ENCODE measurements at regions not wholly inside any gene's neighbourhood (a gene's known extent, or its start where the extent isn't known, plus 50 kb on each side); places are given as distances from the start of the nearest gene placed in this dataset.

DNA sequence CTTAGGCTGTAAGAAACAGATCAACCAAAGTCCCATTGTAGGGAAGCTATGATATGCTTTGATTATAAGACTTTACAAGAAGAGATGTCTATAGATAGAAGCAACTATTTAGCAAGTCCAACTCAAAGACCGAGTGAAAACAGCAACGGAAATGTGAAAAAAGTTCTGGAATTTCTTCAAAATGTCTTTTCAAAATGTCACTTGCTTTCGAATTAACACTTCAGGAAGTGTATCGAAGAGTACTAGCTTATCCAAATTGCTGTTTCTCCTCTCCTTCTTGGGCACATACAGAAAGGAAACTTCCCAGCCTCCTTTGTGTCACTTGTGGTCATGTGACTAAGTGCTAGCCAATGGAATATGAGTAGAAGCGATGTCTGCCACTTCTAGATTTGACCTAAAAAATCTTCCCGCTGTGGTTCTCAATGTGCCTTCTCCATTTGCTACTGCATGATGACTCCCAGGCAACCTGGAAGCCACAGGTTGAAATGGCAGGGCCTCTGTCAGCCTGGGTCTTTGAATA, 89.9 kb downstream of the TSEN15 start:
- no peak for DNase-seq

DNA sequence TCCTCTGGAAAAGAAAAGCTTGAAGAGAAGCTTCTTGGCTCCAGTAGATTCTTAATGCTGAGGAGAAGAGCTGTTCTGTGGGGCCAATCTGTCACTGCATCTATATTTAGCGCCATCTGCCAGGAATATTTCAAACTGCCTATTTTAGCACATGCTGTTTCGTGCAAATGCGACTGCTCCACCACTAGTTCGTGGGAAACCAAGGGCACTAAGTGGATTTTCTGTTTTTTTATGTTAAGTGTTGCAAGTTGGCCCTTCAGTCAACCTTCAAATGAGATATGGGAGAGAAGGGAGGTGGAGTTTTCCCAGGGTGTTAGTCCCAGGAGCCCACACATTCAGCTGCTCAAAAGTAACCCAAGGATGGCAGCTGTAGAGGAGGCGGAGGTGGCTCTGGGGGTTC, 91.9 kb downstream of the TSEN15 start:
- no peak for DNase-seq

DNA sequence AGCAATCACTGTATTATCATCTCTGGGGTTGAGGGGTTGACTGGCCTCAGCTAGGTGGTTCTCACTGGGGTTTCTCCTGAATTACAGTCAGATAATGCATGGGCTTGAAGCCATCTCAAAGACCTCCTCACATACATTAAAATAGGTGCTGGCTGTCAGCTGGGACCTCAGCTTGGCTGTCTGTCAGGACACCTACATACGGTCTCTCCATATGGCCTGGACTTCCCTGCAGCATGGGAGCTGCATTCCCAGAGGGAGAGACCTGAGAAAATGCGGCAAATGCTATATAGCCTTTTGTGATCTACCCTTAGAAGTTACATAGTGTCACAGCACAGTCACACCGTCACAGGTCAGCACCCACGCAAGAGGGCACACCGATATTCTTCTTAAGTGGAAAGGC, 93.6 kb downstream of the TSEN15 start:
- no peak for DNase-seq

- DNase-seq: no peak
Observed at GRCh38 chr1:184146202-184146601, 94.7 kb downstream of the TSEN15 start.

- DNase-seq: no peak
Observed at GRCh38 chr1:184150776-184151531, 99.4 kb downstream of the TSEN15 start.

DNA sequence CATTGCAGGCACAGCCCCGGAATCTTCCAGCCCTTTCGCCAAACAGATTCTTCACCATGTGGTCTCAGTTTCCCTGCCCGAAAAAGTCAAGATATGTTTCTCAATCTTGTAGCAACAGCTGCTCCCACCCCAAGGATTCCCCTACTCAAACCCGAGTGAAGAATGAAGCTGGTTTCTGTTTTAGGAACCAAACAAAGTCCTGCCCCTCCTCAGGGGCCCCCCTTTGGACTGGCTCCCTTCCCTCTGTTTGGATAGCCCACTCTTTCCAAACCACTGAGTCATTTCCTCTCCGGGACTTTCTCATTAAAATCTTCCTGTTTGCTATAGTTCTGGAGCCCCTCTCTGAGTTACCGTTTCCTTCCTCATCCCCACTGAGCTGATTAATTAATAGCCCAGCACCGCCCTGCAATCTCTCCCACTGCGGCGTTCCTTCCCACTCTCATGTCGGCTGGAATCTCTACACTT, 100.9 kb downstream of the TSEN15 start:
- no peak for DNase-seq

DNA sequence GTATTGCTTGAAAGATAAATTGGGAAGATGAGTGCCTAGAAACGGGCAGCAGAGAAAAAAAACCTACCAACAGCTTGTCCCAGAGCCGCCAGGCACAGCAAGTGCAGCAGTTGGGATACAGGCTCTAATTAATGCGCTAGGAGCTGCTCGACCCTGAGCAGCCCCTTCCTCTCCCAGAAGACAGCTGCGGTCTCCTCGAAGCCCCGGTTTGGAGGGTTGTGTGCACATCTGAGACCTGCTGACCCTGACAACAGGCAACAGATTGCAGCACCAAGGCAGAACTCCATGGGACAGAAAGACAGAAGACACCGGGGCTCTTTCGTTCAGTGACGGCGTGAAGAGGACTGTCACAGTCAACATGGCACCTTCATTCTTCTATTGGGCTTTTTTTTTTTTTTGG, 101.4 kb downstream of the TSEN15 start:
- DNase-seq: no peak

GRCh38 chr1:184153731-184154130, 102.2 kb downstream of the TSEN15 start:
- no peak for DNase-seq

- no peak for DNase-seq
Observed at GRCh38 chr1:184156521-184157393, 105.2 kb downstream of the TSEN15 start.

DNA sequence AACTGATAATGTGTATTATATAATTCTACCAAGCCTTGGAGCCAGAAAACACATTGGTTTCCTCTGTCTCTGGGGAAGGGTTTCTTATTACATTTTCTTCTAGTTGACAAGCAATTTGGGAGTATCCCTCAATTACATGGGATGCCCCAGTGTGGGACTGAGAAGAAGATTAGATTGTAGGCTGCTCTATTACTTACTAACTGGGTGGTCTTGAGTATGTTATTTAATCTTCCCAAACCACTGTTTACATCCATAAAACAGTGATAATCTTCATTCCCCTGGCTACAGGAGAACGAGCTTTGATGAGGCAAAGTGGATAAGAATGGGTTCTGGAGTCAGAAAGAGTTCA, 105.8 kb downstream of the TSEN15 start:
- no peak for DNase-seq

DNA sequence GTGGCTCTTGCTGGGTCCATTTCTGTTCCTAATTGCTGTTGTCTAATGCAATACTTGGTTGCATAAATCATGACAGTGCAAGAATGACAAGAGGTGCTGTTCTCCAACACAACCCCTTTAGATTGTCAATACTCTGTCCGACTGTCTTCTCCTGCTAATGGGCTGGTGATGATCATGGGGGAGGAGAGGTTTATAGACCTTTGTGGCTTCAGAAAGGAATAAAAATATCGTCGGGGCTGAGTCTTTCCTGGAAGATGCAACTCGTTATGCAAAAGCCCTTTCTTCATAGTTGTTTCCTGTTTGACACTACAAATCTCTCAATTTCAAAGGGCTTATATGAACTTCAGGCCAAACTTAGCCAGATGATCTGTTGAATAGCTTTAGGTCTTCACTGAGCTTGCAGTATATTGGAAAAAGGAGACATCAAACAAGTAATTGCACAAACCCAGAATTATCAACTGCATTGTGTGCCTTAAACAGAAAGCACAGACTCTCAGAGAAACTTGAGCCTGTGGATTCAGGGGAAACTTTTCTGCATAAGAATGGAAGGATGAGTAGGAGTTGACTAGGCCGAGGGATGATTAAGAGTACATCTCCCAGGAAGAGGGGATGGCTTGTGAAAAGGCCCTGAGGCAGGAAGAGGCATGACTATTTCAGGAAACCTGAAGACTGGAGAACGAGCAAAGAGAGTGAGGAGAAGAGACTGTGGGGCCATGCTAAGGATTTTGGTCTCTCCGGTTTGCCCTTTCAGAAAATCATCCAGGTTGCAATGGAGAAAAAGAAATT, 107.6 kb downstream of the TSEN15 start:
- no peak for DNase-seq

GRCh38 chr1:184160236-184160635, 108.7 kb downstream of the TSEN15 start:
- no peak for DNase-seq

DNA sequence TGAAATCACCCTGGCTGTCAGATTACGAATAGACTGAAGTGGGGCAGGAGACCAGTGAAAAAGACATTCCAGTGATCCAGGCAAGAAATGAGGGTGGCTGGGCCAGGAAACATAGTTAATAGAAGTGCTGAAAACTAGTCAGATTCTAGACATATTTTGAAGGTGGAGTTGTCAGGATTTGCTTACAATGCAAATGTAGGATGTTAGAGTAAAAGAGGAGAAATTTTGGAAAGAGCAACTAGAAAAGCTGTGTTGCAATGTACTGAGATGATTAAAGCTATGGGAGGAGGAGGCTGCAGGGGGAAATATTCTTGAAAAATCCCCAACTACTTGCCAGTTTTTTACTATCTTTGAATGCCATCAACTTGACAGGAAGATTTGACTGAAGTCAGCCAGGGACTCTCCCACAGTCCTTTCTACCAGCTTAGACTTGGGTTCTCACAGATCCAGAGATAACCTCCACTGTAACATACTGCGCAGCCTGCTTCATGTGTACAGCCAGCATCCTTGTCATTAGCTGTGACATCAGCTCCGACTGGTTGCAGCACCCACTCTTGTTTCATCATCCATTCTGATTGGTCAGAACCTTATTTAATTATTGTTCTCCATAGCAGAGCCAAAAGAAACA, 109.7 kb downstream of the TSEN15 start:
- DNase-seq: no peak

DNA sequence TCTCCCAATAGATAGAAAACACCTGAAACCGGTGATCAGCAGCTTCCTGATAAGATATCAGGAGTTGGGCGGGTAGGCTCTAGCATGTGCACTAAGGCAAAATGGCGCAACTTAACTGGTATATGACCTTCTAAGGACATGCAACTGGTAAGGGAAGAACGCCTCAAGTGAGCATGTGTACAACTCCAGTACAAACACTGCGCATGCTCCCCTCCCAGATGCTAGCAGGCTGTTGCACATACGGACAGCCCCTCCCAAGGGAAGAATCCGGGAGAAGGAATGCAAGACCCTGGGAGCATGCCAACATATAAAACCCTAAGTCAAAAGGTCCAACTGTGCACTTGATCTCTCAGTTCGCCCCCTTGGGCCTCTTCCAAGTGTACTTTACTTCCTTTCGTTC, 110.8 kb downstream of the TSEN15 start:
- DNase-seq: no peak

- DNase-seq: no peak
Observed at GRCh38 chr1:184163674-184164465, 112.3 kb downstream of the TSEN15 start.

GRCh38 chr1:184164536-184164935, 113.0 kb downstream of the TSEN15 start:
- no peak for DNase-seq

- no peak for DNase-seq
Observed at GRCh38 chr1:184166485-184166884, 115.0 kb downstream of the TSEN15 start.

- DNase-seq: no peak
Observed at GRCh38 chr1:184167352-184167751, 115.8 kb downstream of the TSEN15 start.

DNA sequence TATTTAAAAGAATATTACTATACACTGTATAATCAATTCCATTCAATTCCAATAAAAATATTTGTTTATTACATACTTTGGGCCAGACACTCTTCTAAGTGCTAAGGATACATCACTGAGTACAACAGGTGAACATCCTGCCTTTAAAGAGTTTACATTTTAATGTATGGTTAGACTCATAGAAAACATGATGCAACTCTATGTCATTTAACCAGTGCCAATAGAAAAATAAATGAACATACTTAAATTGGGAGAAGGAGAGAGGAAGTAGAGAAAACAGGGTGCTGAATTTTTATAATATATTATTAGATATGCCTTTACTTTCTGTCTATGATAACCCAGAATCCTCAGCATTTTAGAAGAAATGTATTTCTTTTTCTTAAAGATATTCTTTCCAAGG, 119.2 kb downstream of the TSEN15 start:
- DNase-seq: no peak

- no peak for DNase-seq
Observed at GRCh38 chr1:184176058-184176457, 124.5 kb downstream of the TSEN15 start.

DNA sequence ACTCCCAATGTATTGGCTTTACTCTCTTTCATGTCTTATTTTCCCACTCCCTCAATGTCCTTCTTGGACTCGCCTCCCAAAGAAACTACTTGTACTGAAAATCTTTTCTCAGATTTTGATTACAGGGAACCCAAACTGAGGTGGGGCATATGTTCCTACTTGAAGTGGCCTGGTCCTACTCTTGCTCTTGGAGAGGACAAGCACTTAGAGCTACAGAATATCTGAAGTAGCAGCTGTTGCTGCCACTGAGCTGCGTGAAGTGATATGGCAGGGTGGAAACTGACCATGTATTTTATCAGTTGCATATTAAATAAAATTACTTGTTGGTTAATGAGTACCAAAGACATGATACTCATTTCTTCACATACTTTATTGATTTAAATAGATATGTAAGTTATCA, 129.5 kb downstream of the TSEN15 start:
- no peak for DNase-seq

DNA sequence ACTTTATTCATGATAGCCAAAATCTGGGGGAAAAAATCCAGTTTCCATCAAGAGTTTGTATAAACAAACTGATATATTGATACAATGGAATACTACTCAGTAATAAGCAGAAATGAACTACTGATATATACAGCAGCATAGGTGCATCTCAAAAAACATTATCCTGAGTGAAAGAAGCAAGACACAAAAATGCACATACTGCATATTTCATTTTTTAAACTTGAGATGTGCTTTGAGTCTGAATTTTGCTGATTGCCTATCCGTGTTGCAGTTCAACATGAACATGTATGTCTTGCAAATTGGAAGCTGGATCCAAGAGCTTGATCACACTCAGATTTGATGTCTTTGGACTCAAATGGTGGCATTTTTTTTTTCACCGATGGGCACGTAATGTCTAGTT, 132.4 kb downstream of the TSEN15 start:
- no peak for DNase-seq

Measured in SHP77 (cell line).